GM10266 (cell line): ENCODE measurements at regions not wholly inside any gene's neighbourhood (a gene's known extent, or its start where the extent isn't known, plus 50 kb on each side); places are given as distances from the start of the nearest gene placed in this dataset.
A peak's percentile ranks its signal among the peaks of the same experiment; 100 is the strongest.

ENCODE experiments used
- DNase-seq: peaks from one replicate; pipeline ENCODE4 v3.0.0; 2012; ENCODE audit errors: extremely low spot score
- TF ChIP-seq, protein P1 (sequence below): IDR thresholded peaks from 2 replicates; pipeline ENCODE4 v1.5.1; 2012; ENCODE audit warnings: mild to moderate bottlenecking, low read depth; ENCODE audit not compliant: control insufficient read depth, insufficient read depth; ENCODE audit errors: missing control alignments

DNA sequence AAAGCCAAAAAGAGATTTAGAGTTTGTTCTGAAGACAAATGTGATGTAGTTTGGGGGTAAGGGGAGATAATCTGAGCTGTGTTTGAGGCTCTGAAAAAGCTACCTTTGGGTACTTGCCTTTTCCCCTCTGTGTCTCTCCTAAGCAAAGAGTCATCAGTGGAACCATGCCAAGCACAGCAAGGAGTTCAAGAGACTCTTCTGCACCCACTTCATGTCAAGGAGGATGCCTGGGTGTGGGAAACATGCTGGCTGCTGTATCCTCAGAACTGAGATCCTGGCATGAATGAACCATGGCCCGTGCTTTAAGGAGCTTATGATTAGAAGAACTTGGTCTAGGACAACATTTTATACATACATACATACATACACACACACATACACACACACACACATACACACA is 142.9 kb downstream of the NOC3L start:
- DNase-seq, result no peak
- TF ChIP-seq, protein P1, sequence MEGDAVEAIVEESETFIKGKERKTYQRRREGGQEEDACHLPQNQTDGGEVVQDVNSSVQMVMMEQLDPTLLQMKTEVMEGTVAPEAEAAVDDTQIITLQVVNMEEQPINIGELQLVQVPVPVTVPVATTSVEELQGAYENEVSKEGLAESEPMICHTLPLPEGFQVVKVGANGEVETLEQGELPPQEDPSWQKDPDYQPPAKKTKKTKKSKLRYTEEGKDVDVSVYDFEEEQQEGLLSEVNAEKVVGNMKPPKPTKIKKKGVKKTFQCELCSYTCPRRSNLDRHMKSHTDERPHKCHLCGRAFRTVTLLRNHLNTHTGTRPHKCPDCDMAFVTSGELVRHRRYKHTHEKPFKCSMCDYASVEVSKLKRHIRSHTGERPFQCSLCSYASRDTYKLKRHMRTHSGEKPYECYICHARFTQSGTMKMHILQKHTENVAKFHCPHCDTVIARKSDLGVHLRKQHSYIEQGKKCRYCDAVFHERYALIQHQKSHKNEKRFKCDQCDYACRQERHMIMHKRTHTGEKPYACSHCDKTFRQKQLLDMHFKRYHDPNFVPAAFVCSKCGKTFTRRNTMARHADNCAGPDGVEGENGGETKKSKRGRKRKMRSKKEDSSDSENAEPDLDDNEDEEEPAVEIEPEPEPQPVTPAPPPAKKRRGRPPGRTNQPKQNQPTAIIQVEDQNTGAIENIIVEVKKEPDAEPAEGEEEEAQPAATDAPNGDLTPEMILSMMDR, result no peak

DNA sequence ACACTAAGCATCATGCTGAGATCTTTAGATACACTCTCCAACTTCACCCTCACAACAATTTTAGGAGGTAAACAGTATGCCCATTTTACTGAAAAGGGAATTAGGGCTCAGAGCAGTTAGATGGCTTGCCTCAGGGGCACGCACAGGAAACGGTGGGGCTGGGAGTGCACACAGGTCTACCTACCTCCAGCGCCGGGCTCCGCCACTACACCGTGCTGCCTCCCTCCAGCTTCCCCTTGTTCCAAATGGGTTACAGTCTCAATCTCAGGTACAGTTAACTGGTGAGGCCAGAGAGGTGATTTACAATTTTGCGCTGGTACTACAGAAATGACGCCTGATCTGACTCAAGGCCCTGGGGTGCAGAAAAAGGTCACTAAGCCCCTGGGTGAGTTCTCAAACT is 142.0 kb downstream of the NOC3L start:
- TF ChIP-seq, protein P1, result no peak
- no peak for DNase-seq

DNA sequence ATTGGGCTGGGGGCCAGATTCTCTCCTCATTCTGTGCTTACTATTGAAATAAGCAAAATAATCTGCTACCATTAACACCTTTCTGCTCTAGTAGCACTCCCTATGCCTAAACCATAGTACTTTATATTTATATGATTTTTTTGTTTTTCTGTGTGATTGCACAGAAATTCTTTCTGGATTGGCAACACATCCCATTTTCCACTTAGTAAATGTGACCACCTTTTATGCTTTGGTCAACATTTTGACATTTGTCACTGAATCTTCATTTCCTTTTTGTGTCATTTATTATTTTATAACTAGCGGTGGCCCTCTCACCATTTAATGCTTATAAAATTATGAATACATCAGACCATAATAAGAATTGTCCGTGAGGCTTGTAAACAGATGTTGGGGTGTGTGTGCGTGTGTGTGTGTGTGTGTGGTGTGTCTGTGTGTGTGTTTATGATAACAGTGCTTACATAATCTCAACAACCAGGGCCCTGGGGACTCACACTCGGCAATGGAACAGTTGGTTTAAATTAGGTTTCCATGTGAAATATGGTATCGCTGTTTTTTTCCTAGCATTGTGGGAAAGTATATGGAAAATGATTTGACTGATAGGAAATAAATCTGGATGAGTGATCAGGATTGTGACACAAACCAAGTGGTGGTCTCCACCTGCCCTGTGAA is 138.9 kb downstream of the NOC3L start:
- TF ChIP-seq, protein P1, result no peak
- no peak for DNase-seq

DNA sequence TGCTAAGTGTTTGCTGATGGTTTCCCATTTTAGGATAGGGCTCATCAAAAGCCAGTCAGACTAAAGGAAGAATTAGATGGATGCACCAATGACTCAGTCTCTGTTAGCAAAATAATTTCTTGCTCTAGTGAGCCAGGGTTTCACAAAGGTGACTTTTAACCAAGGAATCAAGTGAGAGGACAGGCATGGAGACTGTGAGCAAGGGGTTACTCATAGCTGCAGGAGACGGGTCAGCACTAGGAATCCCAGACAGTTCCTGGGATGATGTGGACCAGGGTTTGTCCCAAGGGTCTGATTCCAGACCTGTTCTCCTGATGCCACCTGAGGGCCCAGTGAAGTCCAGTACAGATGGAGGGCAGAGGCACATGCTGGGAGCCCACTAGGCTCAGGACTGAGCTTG is 138.1 kb downstream of the NOC3L start:
- DNase-seq, result no peak
- TF ChIP-seq, protein P1, result no peak

DNA sequence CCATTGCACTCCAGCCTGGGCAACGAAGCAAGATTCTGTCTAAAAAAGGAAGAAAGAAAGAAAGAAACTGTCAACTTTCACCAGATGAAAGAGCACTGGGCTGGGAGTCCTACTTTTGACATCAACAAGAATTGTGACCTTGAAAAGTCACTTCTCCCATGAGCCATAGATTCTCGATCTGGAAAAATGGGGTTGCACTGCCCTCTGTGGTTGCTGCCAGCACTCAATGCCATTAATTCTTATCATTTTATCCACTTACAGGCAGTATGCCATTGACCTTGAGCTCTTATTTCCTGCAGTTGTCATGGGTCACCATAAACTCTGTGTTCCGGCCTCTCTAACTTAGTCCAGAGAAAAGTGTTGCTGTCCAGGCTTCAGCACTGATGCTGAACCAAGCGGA is 137.2 kb downstream of the NOC3L start:
- DNase-seq, result no peak

DNA sequence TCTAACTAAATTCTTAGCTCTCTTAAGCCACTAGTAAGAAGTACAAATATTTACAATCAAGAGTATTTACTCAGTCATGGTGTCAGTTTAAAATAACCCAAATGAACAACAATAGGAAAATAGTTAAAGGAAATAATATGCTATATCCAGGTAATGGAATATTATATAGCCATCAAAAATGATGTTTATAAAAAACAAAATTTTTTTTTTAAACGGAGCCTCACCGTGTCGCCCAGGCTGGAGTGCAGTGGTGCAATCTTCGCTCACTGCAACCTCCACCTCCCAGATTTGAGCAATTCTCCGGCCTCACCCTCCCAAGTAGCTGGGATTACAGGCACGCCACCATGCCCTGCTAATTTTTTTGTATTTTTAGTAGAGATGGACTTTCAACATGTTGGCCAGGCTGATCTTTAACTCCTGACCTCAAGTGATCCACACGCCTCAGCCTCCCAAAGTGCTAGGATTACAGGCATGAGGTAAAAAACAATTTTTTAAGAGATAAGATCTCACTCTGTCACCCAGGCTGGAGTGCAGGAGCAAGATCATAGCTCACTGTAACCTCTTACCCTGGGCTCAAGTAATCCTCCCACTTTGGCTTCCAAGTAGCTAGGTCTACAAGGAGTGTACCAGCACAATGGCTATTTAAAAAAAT is 132.5 kb downstream of the NOC3L start:
- TF ChIP-seq, protein P1, result no peak

More for the DNA sequence above, 137.2 kb downstream of the NOC3L start:
- TF ChIP-seq, protein P1, result no peak

DNA sequence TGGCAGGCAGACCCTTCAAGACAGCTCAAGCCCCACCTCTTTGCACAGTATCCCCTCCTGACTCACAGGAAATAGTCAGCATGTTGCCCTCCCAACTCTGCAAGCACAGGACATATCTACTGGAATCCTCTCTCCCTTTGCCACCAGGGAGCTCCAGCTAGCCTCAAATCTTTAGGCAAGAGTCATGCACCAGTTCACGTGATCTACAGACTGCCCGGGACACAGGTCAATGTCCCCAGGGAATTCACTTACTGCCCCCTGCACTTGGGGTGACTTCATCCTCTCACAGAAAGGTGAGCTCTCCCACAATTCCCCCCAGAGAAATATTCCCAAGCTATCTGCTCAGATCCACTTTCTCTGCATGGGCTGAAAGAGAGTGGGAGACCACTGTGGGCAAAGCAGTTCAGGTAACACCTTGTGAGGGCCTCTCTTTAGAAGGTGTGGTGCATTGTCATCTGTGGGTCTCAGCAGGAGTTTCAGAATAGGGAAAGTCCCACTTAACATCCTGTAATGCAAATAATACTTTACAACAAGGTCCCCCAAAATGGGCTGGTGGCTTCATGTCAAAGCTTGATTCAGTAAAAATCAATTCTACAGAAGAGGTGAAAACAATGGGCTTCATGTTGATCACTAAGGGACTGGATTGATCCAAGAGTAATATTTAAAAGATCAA is 129.9 kb downstream of the NOC3L start:
- TF ChIP-seq, protein P1, result no peak
- DNase-seq, result peak; percentile 16

More for the DNA sequence above, 132.5 kb downstream of the NOC3L start:
- no peak for DNase-seq
